K562 (cell line): ENCODE measurements at regions not wholly inside any gene's neighbourhood (a gene's known extent, or its start where the extent isn't known, plus 50 kb on each side); places are given as distances from the start of the nearest gene placed in this dataset.

Source experiments
- ATAC-seq: fragments of 200-7000 bp; cut with Tn5 transposase; 3 replicates; pipeline ENCODE4 v1.9.1; 2020; ENCODE audit warnings: moderate library complexity
- BruUV-seq: library from RNA; stranded (reverse); fragments of 400-500 nt; replicated peaks from 2 replicates; lab custom pipeline; 2021; lab: Mats Ljungman, UMichigan
- CTCF ChIA-PET: fragments of 300-600 bp; formaldehyde crosslinking; extraction: SDS; loops from one replicate; lab custom pipeline; 2021; ENCODE audit warnings: low intra/inter-chr PET ratio; lab: Yijun Ruan, JAX
- POLR2A ChIA-PET: fragments of 300-600, 350-650 bp; sonication (Branson Sonifier 250); formaldehyde crosslinking; extraction: SDS; loops from one replicate; lab custom pipeline; 2021; ENCODE audit warnings: antibody characterized with exemption, inconsistent platforms; lab: Yijun Ruan, JAX
- DNase-seq, 4 experiments: peaks; one replicate each; pipeline versions ENCODE4 v3.0.0 to v3.0.0-alpha.2; 2011 to 2018; ENCODE audit warnings: low spot score in 3 of 4, mixed read lengths in 3 of 4; ENCODE audit errors: extremely low read depth in 1 of 4
- FAIRE-seq: peaks from 2 replicates; lab custom pipeline; 2011; peaks lifted over from hg19 to GRCh38; lab: Jason Lieb, UNC
- H2AFZ ChIP-seq: 2 replicates; pipeline ENCODE4 v1.6.0; 2011; ENCODE audit warnings: low read depth, low read length, control low read depth, inconsistent platforms
- H3K27ac ChIP-seq: fragments of 200-600 bp; 3 replicates; pipeline ENCODE4 v1.8.0; 2011; ENCODE audit warnings: low read depth, mild to moderate bottlenecking, control low read depth, inconsistent platforms, low read length, moderate library complexity, mixed read lengths; ENCODE audit errors: extremely low read depth
- H3K27me3 ChIP-seq, 2 experiments: fragments of 300-600 bp in 1 of 2; 2 replicates in 1 of 2; 3 replicates in 1 of 2; pipeline versions ENCODE4 v1.6.0 to v1.8.0; 2011; ENCODE audit warnings: inconsistent platforms in 2 of 2, low read length in 2 of 2, mild to moderate bottlenecking in 1 of 2, mixed read lengths in 1 of 2, moderate library complexity in 1 of 2; ENCODE audit not compliant: control insufficient read depth in 2 of 2, insufficient read depth in 2 of 2
- H3K36me3 ChIP-seq: fragments of 300-600 bp; 3 replicates; pipeline ENCODE4 v1.8.0; 2011; ENCODE audit warnings: mild to moderate bottlenecking, low read length, inconsistent platforms; ENCODE audit not compliant: control insufficient read depth, insufficient read depth
- H3K4me1 ChIP-seq, 2 experiments: fragments of 200-600 bp in 1 of 2; replicated peaks in 1 of 2; 2 replicates in 1 of 2; 3 replicates in 1 of 2; pipeline versions ENCODE4 v1.5.1 to v1.8.0; 2011; ENCODE audit warnings: inconsistent platforms in 2 of 2, low read length in 2 of 2, mild to moderate bottlenecking in 1 of 2, mixed read lengths in 1 of 2, moderate library complexity in 1 of 2; ENCODE audit not compliant: control insufficient read depth in 2 of 2, insufficient read depth in 2 of 2
- H3K4me2 ChIP-seq: 2 replicates; pipeline ENCODE4 v1.6.1; 2011; ENCODE audit warnings: low read length, control low read depth, inconsistent platforms, mixed read lengths; ENCODE audit not compliant: insufficient read depth
- H3K4me3 ChIP-seq: fragments of 200-600 bp; sonication (generic), shearing (Covaris generic); 2 replicates; pipeline ENCODE4 v1.5.1; 2016; ENCODE audit warnings: control low read depth, inconsistent platforms
- H3K79me2 ChIP-seq: fragments of 200-600 bp; 3 replicates; pipeline ENCODE4 v1.8.0; 2011; ENCODE audit warnings: low read length, inconsistent platforms; ENCODE audit not compliant: control insufficient read depth, insufficient read depth
- H3K9ac ChIP-seq, 2 experiments: 2 replicates each; pipeline versions ENCODE4 v1.6.0 to v1.6.1; 2011; ENCODE audit warnings: low read depth in 2 of 2, low read length in 2 of 2, control low read depth in 1 of 2, inconsistent platforms in 1 of 2, mild to moderate bottlenecking in 1 of 2, mixed read lengths in 1 of 2; ENCODE audit not compliant: insufficient read depth in 1 of 2
- H3K9me1 ChIP-seq: one replicate; pipeline ENCODE4 v1.6.0; 2011; ENCODE audit warnings: inconsistent platforms, mild to moderate bottlenecking, low read length, moderate library complexity; ENCODE audit not compliant: control insufficient read depth, insufficient read depth
- H3K9me3 ChIP-seq: replicated peaks from 2 replicates; pipeline ENCODE4 v1.5.1; 2011; ENCODE audit warnings: low read depth, low read length, inconsistent platforms; ENCODE audit not compliant: control insufficient read depth, insufficient read depth
- H4K20me1 ChIP-seq: replicated peaks from 2 replicates; pipeline ENCODE4 v1.6.1; 2011; ENCODE audit warnings: low read length, inconsistent platforms, mixed read lengths; ENCODE audit not compliant: control insufficient read depth, insufficient read depth
- CGGBP1 ChIP-seq: fragments of 250-450 bp; sonication (Bioruptor Pico); IDR thresholded peaks from 2 replicates; pipeline ENCODE4 v1.9.0; 2021; ENCODE audit warnings: mild to moderate bottlenecking
- CTCFL ChIP-seq: IDR thresholded peaks from 2 replicates; pipeline ENCODE4 v1.6.1; 2011; ENCODE audit warnings: borderline replicate concordance, low read depth, mild to moderate bottlenecking, moderate library complexity, low read length; ENCODE audit not compliant: insufficient read depth, poor library complexity, severe bottlenecking
- ELF1 ChIP-seq: fragments of 200-800 bp; sonication (Bioruptor generic); IDR thresholded peaks from 2 replicates; pipeline ENCODE4 v1.6.1; 2016; ENCODE audit warnings: missing genetic modification characterization, missing compliant biosample characterization
- POLR2H ChIP-seq: IDR thresholded peaks from 2 replicates; pipeline ENCODE4 v1.6.1; 2016; ENCODE audit warnings: missing genetic modification characterization, low read depth, mild to moderate bottlenecking, control low read depth, missing compliant biosample characterization, moderate library complexity
- RBM14 ChIP-seq: fragments of 200-400 bp; formaldehyde crosslinking; IDR thresholded peaks from 2 replicates; pipeline ENCODE4 v1.6.1; 2018; ENCODE audit warnings: low read depth, mild to moderate bottlenecking, low read length, moderate library complexity, borderline replicate concordance; ENCODE audit not compliant: insufficient read depth
- SAP30 ChIP-seq: fragments of 200-600 bp; sonication (generic); IDR thresholded peaks from 2 replicates; pipeline ENCODE4 v1.6.1; 2012; ENCODE audit warnings: borderline replicate concordance, low read depth, mild to moderate bottlenecking, moderate library complexity, low read length, control low read depth, inconsistent platforms; ENCODE audit not compliant: insufficient read depth, poor library complexity, severe bottlenecking
- TEAD4 ChIP-seq, 2 experiments: sonication (generic) in 1 of 2; formaldehyde crosslinking in 1 of 2; IDR thresholded peaks; 2 replicates each; pipeline versions ENCODE4 v1.6.1 to v1.8.0; 2012 to 2022; ENCODE audit warnings: borderline replicate concordance in 1 of 2, inconsistent platforms in 1 of 2, low read length in 1 of 2, mild to moderate bottlenecking in 1 of 2, missing genetic modification reagents in 1 of 2
- WGBS: fragments of 100-300 bp; shearing (Covaris generic); methylation state at CpG from one replicate; pipeline ENCODE4 v1.1.6; 2016; ENCODE audit warnings: low coverage, mixed read lengths; ENCODE audit not compliant: insufficient coverage; ENCODE audit errors: missing lambda C conversion rate; 5-methylcytosine and 5-hydroxymethylcytosine counted together
- in situ Hi-C: fragments of 300-500 bp; cut with MboI; formaldehyde crosslinking; loops from 4 replicates; pipeline ENCODE4 v1.15.0; 2018; ENCODE audit warnings: inconsistent platforms, mixed read lengths
- intact Hi-C: fragments of 100-400 bp; cut with micrococcal nuclease; formaldehyde crosslinking; loops from 2 replicates; pipeline ENCODE4 v1.14.2; 2022
- TF ChIP-seq, protein P1 (sequence below), 3 experiments: fragments of 200-800 bp in 1 of 3; fragments of 250-450 bp in 1 of 3; fragments of 450-650 bp in 1 of 3; sonication (Bioruptor Pico) in 1 of 3; sonication (Bioruptor generic) in 1 of 3; formaldehyde crosslinking in 1 of 3; IDR thresholded peaks; 2 replicates each; pipeline versions ENCODE4 v1.6.1 to v1.8.0; 2016 to 2022; ENCODE audit warnings: mild to moderate bottlenecking in 2 of 3, missing genetic modification characterization in 2 of 3, missing compliant biosample characterization in 1 of 3, moderate library complexity in 1 of 3

DNA sequence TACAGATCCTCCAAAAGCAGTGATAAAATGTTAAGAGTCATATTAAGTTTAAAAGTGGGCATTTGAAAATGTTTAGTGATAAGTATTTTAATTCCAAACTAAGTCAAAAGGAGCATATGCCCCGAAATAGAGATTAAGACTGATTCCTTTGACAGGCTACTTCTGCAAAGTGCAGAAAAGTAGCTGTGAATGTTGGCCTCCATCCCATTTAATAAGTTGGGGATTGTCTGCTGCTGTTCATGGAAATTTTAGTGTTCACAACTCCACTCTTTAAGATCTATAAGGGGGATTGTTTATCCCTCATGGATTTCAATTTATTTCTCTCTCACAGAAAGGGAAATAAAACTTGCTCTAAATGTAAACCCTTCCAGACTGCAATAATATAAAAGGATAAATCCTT lies 278.3 kb downstream of the KCTD12 start:
- CTCF ChIA-PET = no interaction called here
- Histone ChIP-seq H3K9ac (no peak overlapping the region), H3K4me3 (no peak overlapping the region)
- 0% methylated on average over 1 of the region's 1 CpG for WGBS
- no peak for TF ChIP-seq RBM14
- TF ChIP-seq, all 486 proteins: peak for 0
- Histone ChIP-seq H3K9me3 (no peaks in the 10 kb centered on the region), H3K27ac (no peak overlapping the region), H2AFZ (no peak overlapping the region), H3K9me1 (no peaks in the 10 kb centered on the region), H3K79me2 (no peaks in the 10 kb centered on the region), H3K27me3 (no peaks in the 10 kb centered on the region), H4K20me1 (no peaks in the 10 kb centered on the region), H3K4me2 (no peak overlapping the region), H3K4me1 (no peaks in the 10 kb centered on the region), H3K36me3 (no peaks in the 10 kb centered on the region)
- POLR2A ChIA-PET = no interaction called here
- ATAC-seq (no peak), DNase-seq (no peak), FAIRE-seq (no peak)
- no TSS peak for BruUV-seq
- intact Hi-C loops = no loop called here
- in situ Hi-C loops = no loop called here

GRCh38 chr13:76600081-76600480 lies 286.1 kb downstream of the KCTD12 start:
- Histone ChIP-seq H3K9ac (no peak overlapping the region), H3K9me1 (no peaks in the 10 kb centered on the region), H3K4me1 (no peaks in the 10 kb centered on the region), H3K9me3 (no peaks in the 10 kb centered on the region), H4K20me1 (no peaks in the 10 kb centered on the region), H3K27me3 (no peaks in the 10 kb centered on the region), H3K36me3 (no peaks in the 10 kb centered on the region), H3K27ac (no peak overlapping the region), H3K4me3 (no peak overlapping the region), H3K4me2 (no peak overlapping the region), H2AFZ (no peak overlapping the region), H3K79me2 (no peaks in the 10 kb centered on the region)
- no TSS peak for BruUV-seq
- DNase-seq (no peak), ATAC-seq (no peak), FAIRE-seq (no peak)
- ChIA-PET POLR2A (interaction anchor here (0.6 kb wide), 1 partner anchor 240 kb away, joined by 3 read pairs; no protein-coding TSS in a partner anchor), CTCF (no interaction called here)
- intact Hi-C loops = no loop called here
- in situ Hi-C loops = no loop called here
- TF ChIP-seq ELF1 (no peak), CTCFL (no peak), SAP30 (no peak), POLR2H (no peak), CGGBP1 (CRISPR knock-in tag) (no peak), TEAD4 (IDR thresholded peaks at IDR 0.05; ENCODE audit: low read length) (no peak), TEAD4 (CRISPR knock-in tag; IDR thresholded peaks at IDR 0.05; ENCODE audit: borderline replicate concordance) (no peak)
- TF ChIP-seq, protein P1, sequence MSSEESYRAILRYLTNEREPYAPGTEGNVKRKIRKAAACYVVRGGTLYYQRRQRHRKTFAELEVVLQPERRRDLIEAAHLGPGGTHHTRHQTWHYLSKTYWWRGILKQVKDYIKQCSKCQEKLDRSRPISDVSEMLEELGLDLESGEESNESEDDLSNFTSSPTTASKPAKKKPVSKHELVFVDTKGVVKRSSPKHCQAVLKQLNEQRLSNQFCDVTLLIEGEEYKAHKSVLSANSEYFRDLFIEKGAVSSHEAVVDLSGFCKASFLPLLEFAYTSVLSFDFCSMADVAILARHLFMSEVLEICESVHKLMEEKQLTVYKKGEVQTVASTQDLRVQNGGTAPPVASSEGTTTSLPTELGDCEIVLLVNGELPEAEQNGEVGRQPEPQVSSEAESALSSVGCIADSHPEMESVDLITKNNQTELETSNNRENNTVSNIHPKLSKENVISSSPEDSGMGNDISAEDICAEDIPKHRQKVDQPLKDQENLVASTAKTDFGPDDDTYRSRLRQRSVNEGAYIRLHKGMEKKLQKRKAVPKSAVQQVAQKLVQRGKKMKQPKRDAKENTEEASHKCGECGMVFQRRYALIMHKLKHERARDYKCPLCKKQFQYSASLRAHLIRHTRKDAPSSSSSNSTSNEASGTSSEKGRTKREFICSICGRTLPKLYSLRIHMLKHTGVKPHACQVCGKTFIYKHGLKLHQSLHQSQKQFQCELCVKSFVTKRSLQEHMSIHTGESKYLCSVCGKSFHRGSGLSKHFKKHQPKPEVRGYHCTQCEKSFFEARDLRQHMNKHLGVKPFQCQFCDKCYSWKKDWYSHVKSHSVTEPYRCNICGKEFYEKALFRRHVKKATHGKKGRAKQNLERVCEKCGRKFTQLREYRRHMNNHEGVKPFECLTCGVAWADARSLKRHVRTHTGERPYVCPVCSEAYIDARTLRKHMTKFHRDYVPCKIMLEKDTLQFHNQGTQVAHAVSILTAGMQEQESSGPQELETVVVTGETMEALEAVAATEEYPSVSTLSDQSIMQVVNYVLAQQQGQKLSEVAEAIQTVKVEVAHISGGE (CRISPR knock-in tag; IDR thresholded peaks at IDR 0.05) = no peak
